ENCODE measurements at regions not wholly inside any gene's neighbourhood (a gene's known extent, or its start where the extent isn't known, plus 50 kb on each side); places are given as distances from the start of the nearest gene placed in this dataset.
"Not testable (repeated sequence)": the region's sequence is repeated elsewhere in the genome, so short reads cannot be mapped to it uniquely, and the experiment has no call there.

GRCh38 chr3:152891678-152892077, 56.7 kb downstream of the P2RY1 start:
- no peak for DNase-seq (ENCODE audit: low spot score)

GRCh38 chr3:152892446-152892845, 57.5 kb downstream of the P2RY1 start:
- DNase-seq (ENCODE audit: low spot score): no peak

GRCh38 chr3:152893647-152894046, 58.7 kb downstream of the P2RY1 start:
- no peak for DNase-seq (ENCODE audit: low spot score)

GRCh38 chr3:152899306-152899705, 64.4 kb downstream of the P2RY1 start:
- no peak for DNase-seq (ENCODE audit: low spot score)

- no peak for DNase-seq (ENCODE audit: low spot score)
These were observed 67.3 kb downstream of the P2RY1 start for GRCh38 chr3:152902141-152902669.

- DNase-seq (ENCODE audit: low spot score): no peak
These were observed 70.7 kb downstream of the P2RY1 start for GRCh38 chr3:152905631-152906030.

- DNase-seq (ENCODE audit: low spot score): no peak
These were observed 74.4 kb downstream of the P2RY1 start for GRCh38 chr3:152909180-152909883.

GRCh38 chr3:152910211-152910610, 75.3 kb downstream of the P2RY1 start:
- no peak for DNase-seq (ENCODE audit: low spot score)

- DNase-seq (ENCODE audit: low spot score): no peak
These were observed 76.0 kb downstream of the P2RY1 start for GRCh38 chr3:152910966-152911365.

GRCh38 chr3:152914743-152915142, 79.8 kb downstream of the P2RY1 start:
- not testable (repeated sequence) for DNase-seq (ENCODE audit: low spot score)

- no peak for DNase-seq (ENCODE audit: low spot score)
These were observed 80.8 kb downstream of the P2RY1 start for GRCh38 chr3:152915695-152916094.

- DNase-seq (ENCODE audit: low spot score): no peak
These were observed 81.9 kb downstream of the P2RY1 start for GRCh38 chr3:152916753-152917279.

GRCh38 chr3:152921351-152921750, 86.4 kb downstream of the P2RY1 start:
- no peak for DNase-seq (ENCODE audit: low spot score)

GRCh38 chr3:152922554-152922953, 87.6 kb downstream of the P2RY1 start:
- DNase-seq (ENCODE audit: low spot score): no peak

GRCh38 chr3:152927131-152927530, 92.2 kb downstream of the P2RY1 start:
- no peak for DNase-seq (ENCODE audit: low spot score)

GRCh38 chr3:152930516-152930915, 95.6 kb downstream of the P2RY1 start:
- DNase-seq (ENCODE audit: low spot score): no peak

- DNase-seq (ENCODE audit: low spot score): no peak
These were observed 102.3 kb downstream of the P2RY1 start for GRCh38 chr3:152937234-152937633.

- no peak for DNase-seq (ENCODE audit: low spot score)
These were observed 104.2 kb downstream of the P2RY1 start for GRCh38 chr3:152938974-152939636.

GRCh38 chr3:152941859-152942258, 106.9 kb downstream of the P2RY1 start:
- no peak for DNase-seq (ENCODE audit: low spot score)

- no peak for DNase-seq (ENCODE audit: low spot score)
These were observed 107.4 kb downstream of the P2RY1 start for GRCh38 chr3:152942366-152942765.

- DNase-seq (ENCODE audit: low spot score): no peak
These were observed 108.7 kb downstream of the P2RY1 start for GRCh38 chr3:152943645-152944044.

GRCh38 chr3:152944671-152945070, 109.7 kb downstream of the P2RY1 start:
- DNase-seq (ENCODE audit: low spot score): no peak

GRCh38 chr3:152945556-152945955, 110.6 kb downstream of the P2RY1 start:
- DNase-seq (ENCODE audit: low spot score): no peak

All from left forelimb (tissue), 1 donor.